GM23338 (cell line): ENCODE measurements at regions not wholly inside any gene's neighbourhood (a gene's known extent, or its start where the extent isn't known, plus 50 kb on each side); places are given as distances from the start of the nearest gene placed in this dataset.

Source experiments
- ATAC-seq: fragments of 200-7000 bp; cut with Tn5 transposase; 3 replicates; pipeline ENCODE4 v1.9.1; 2020
- DNase-seq: peaks from one replicate; pipeline ENCODE4 v3.0.0-alpha.2; 2015; ENCODE audit warnings: low spot score
- H2AFZ ChIP-seq: fragments of 200-600 bp; sonication (generic); 2 replicates; pipeline ENCODE4 v1.8.0; 2016; ENCODE audit warnings: antibody characterized with exemption, mild to moderate bottlenecking, moderate library complexity
- H3F3A ChIP-seq: fragments of 200-600 bp; sonication (generic); replicated peaks from 2 replicates; pipeline ENCODE4 v1.8.0; 2017; ENCODE audit warnings: antibody characterized with exemption, mixed run types, low read depth
- H3K27ac ChIP-seq: fragments of 200-600 bp; sonication (generic); 2 replicates; pipeline ENCODE4 v1.6.1; 2016; ENCODE audit warnings: low read depth
- H3K27me3 ChIP-seq: fragments of 200-600 bp; sonication (generic); 2 replicates; pipeline ENCODE4 v1.8.0; 2016; ENCODE audit warnings: mild to moderate bottlenecking, mixed run types, moderate library complexity; ENCODE audit not compliant: insufficient read depth
- H3K36me3 ChIP-seq: fragments of 200-600 bp; sonication (generic); 2 replicates; pipeline ENCODE4 v1.8.0; 2016; ENCODE audit warnings: mild to moderate bottlenecking; ENCODE audit not compliant: insufficient read depth
- H3K4me1 ChIP-seq: fragments of 200-600 bp; sonication (generic); 2 replicates; pipeline ENCODE4 v1.8.0; 2016; ENCODE audit warnings: mild to moderate bottlenecking, moderate library complexity; ENCODE audit not compliant: insufficient read depth
- H3K4me2 ChIP-seq: fragments of 200-600 bp; sonication (generic); 2 replicates; pipeline ENCODE4 v1.7.1; 2017; ENCODE audit warnings: mixed run types
- H3K4me3 ChIP-seq: fragments of 200-600 bp; sonication (generic); 2 replicates; pipeline ENCODE4 v1.6.1; 2016; ENCODE audit warnings: mixed run types
- H3K79me2 ChIP-seq: fragments of 200-600 bp; sonication (generic); replicated peaks from 2 replicates; pipeline ENCODE4 v1.8.0; 2017; ENCODE audit warnings: mild to moderate bottlenecking; ENCODE audit not compliant: insufficient read depth
- H3K9me2 ChIP-seq: fragments of 200-600 bp; sonication (generic); 2 replicates; pipeline ENCODE4 v1.8.0; 2017; ENCODE audit not compliant: insufficient read depth
- H4K20me1 ChIP-seq: fragments of 200-600 bp; sonication (generic); replicated peaks from 2 replicates; pipeline ENCODE4 v1.8.0; 2017; ENCODE audit warnings: mild to moderate bottlenecking; ENCODE audit not compliant: insufficient read depth
- H3K27ac Mint-ChIP-seq: 2 replicates; pipeline ENCODE4 v1.8.0; 2020; ENCODE audit warnings: inconsistent platforms, mild to moderate bottlenecking, moderate library complexity, mixed read lengths
- H3K27me3 Mint-ChIP-seq: 3 replicates; pipeline ENCODE4 v1.8.0; 2022; ENCODE audit warnings: low read depth, mild to moderate bottlenecking, moderate library complexity, mixed read lengths, inconsistent platforms; ENCODE audit not compliant: insufficient read depth, poor library complexity
- H3K36me3 Mint-ChIP-seq: 3 replicates; pipeline ENCODE4 v1.8.0; 2021; ENCODE audit warnings: low read depth, mild to moderate bottlenecking, inconsistent platforms, moderate library complexity, mixed read lengths
- H3K4me1 Mint-ChIP-seq: 3 replicates; pipeline ENCODE4 v1.8.0; 2020; ENCODE audit warnings: mild to moderate bottlenecking, inconsistent platforms, mixed read lengths
- H3K4me3 Mint-ChIP-seq: 3 replicates; pipeline ENCODE4 v1.8.0; 2021; ENCODE audit warnings: moderate library complexity, mild to moderate bottlenecking, inconsistent platforms, mixed read lengths
- H3K9me3 Mint-ChIP-seq: 3 replicates; pipeline ENCODE4 v1.8.0; 2020; ENCODE audit warnings: moderate library complexity, mild to moderate bottlenecking, inconsistent platforms, mixed read lengths
- CREB1 ChIP-seq: fragments of 250-450 bp; sonication (Bioruptor Pico); IDR thresholded peaks from 2 replicates; pipeline ENCODE4 v1.5.0; 2020; ENCODE audit warnings: low read depth, mild to moderate bottlenecking, moderate library complexity
- CTCF ChIP-seq, 2 experiments: fragments of 200-600 bp in 1 of 2; sonication (generic) in 1 of 2; conservative IDR thresholded peaks; 2 replicates each; pipeline versions ENCODE4 v1.5.1 to v1.6.1; 2016 to 2017; ENCODE audit warnings: antibody characterized with exemption in 2 of 2, low read depth in 2 of 2, mild to moderate bottlenecking in 2 of 2, moderate library complexity in 1 of 2
- JUNB ChIP-seq: IDR thresholded peaks from one replicate; pipeline ENCODE4 v1.6.1; 2016; ENCODE audit warnings: antibody characterized with exemption; ENCODE audit not compliant: unreplicated experiment
- NANOG ChIP-seq: IDR thresholded peaks from 2 replicates; pipeline ENCODE4 v1.6.1; 2016; ENCODE audit warnings: antibody characterized with exemption, borderline replicate concordance
- POLR2AphosphoS5 ChIP-seq: IDR thresholded peaks from 2 replicates; pipeline ENCODE4 v1.6.1; 2016; ENCODE audit warnings: antibody characterized with exemption, low read depth
- REST ChIP-seq: IDR thresholded peaks from one replicate; pipeline ENCODE4 v1.6.1; 2018; ENCODE audit warnings: antibody characterized with exemption; ENCODE audit not compliant: unreplicated experiment
- STAT1 ChIP-seq: IDR thresholded peaks from one replicate; pipeline ENCODE4 v1.6.1; 2016; ENCODE audit warnings: antibody characterized with exemption; ENCODE audit not compliant: unreplicated experiment
- ZNF114 ChIP-seq: fragments of 250-450 bp; sonication (Bioruptor Pico); IDR thresholded peaks from 2 replicates; pipeline ENCODE4 v1.5.0; 2020; ENCODE audit warnings: mild to moderate bottlenecking, moderate library complexity
- ZNF331 ChIP-seq: fragments of 250-450 bp; sonication (Bioruptor Pico); IDR thresholded peaks from 2 replicates; pipeline ENCODE4 v1.5.0; 2020; ENCODE audit warnings: low read depth, mild to moderate bottlenecking, moderate library complexity
- ZNF462 ChIP-seq: fragments of 250-450 bp; sonication (Bioruptor Pico); IDR thresholded peaks from 2 replicates; pipeline ENCODE4 v1.5.0; 2020; ENCODE audit warnings: mild to moderate bottlenecking, moderate library complexity

- no peak for TF ChIP-seq ZNF462 (CRISPR knock-in tag)
- no peak for TF ChIP-seq CREB1 (CRISPR knock-in tag)
- TF ChIP-seq POLR2AphosphoS5 = no peak
These were observed 121.7 kb upstream of the NOVA1 start (continued) for GRCh38 chr14:26719514-26719913.

GRCh38 chr14:26722258-26722657, 124.4 kb upstream of the NOVA1 start:
- Histone ChIP-seq H3K4me3 (no peak overlapping the region), H3K27ac (no peak overlapping the region), H3K79me2 (no peaks in the 10 kb centered on the region), H3K36me3 (no peaks in the 10 kb centered on the region), H3K9me2 (no peaks in the 10 kb centered on the region), H3F3A (no peaks in the 10 kb centered on the region), H3K27me3 (no peaks in the 10 kb centered on the region), H4K20me1 (no peaks in the 10 kb centered on the region), H3K4me1 (no peaks in the 10 kb centered on the region), H2AFZ (no peak overlapping the region), H3K4me2 (no peak overlapping the region)
- no peaks in the 10 kb centered on the region for H3K27me3 Mint-ChIP-seq
- no peaks in the 10 kb centered on the region for H3K36me3 Mint-ChIP-seq
- H3K4me3 Mint-ChIP-seq = no peak overlapping the region
- no peaks in the 10 kb centered on the region for H3K9me3 Mint-ChIP-seq
- TF ChIP-seq ZNF331 (CRISPR knock-in tag) = no peak
- no peak for ATAC-seq
- no peak for DNase-seq
- H3K4me1 Mint-ChIP-seq = no peaks in the 10 kb centered on the region
- no peak overlapping the region for H3K27ac Mint-ChIP-seq

- H3F3A ChIP-seq = no peaks in the 10 kb centered on the region
- no peak overlapping the region for H3K4me3 Mint-ChIP-seq
- peaks cover 2% of the 10 kb centered on the region for H3K27me3 Mint-ChIP-seq
- ATAC-seq (no peak), DNase-seq (no peak)
- no peaks in the 10 kb centered on the region for H4K20me1 ChIP-seq
- H3K36me3 ChIP-seq = no peaks in the 10 kb centered on the region
- no peaks in the 10 kb centered on the region for H3K4me1 ChIP-seq
- no peaks in the 10 kb centered on the region for H3K27me3 ChIP-seq
- H3K27ac Mint-ChIP-seq = no peak overlapping the region
- H3K79me2 ChIP-seq = no peaks in the 10 kb centered on the region
- no peak overlapping the region for H3K4me3 ChIP-seq
- no peak overlapping the region for H3K4me2 ChIP-seq
- no peaks in the 10 kb centered on the region for H3K36me3 Mint-ChIP-seq
- H3K9me3 Mint-ChIP-seq = no peaks in the 10 kb centered on the region
- H3K27ac ChIP-seq = no peak overlapping the region
- H3K9me2 ChIP-seq = no peaks in the 10 kb centered on the region
- 0 out of 2 replicates have a peak overlapping the region, but pooled peaks have one; percentile 19 for H2AFZ ChIP-seq
- no peaks in the 10 kb centered on the region for H3K4me1 Mint-ChIP-seq
- TF ChIP-seq ZNF114 (CRISPR knock-in tag) (no peak), POLR2AphosphoS5 (no peak), NANOG (no peak), REST (no peak), ZNF331 (CRISPR knock-in tag) (no peak), JUNB (no peak), STAT1 (no peak), CTCF (conservative IDR thresholded peaks at IDR 0.05; ENCODE audit: low read depth in 2 of 2) (no peak)
These were observed 132.0 kb upstream of the NOVA1 start for GRCh38 chr14:26729851-26730250.
